ENCODE measurements at regions not wholly inside any gene's neighbourhood (a gene's known extent, or its start where the extent isn't known, plus 50 kb on each side); places are given as distances from the start of the nearest gene placed in this dataset.

GRCh38 chr1:14263671-14264070, 334.8 kb upstream of the KAZN start:
- TF ChIP-seq EZH2 (IDR thresholded peaks at IDR 0.05; ENCODE audit: low read length): no peak
- TF ChIP-seq CTCF (optimal IDR thresholded peaks at IDR 0.05 in 1 of 3, IDR thresholded peaks at IDR 0.05 in 1 of 3, conservative IDR thresholded peaks at IDR 0.05 in 1 of 3; ENCODE audit: extremely low read depth in 1 of 3, insufficient read depth in 2 of 3, low read length in 3 of 3): no peak
